ENCODE measurements at regions not wholly inside any gene's neighbourhood (a gene's known extent, or its start where the extent isn't known, plus 50 kb on each side); places are given as distances from the start of the nearest gene placed in this dataset.

- no peaks in the 10 kb centered on the region for H3K27me3 ChIP-seq
- intact Hi-C loops (cut with DNase I), result no loop called here
- H3K4me1 ChIP-seq (replicated peaks in 1 of 2), result no peaks in the 10 kb centered on the region
- H3K9me3 ChIP-seq (replicated peaks in 1 of 3), result no peaks in the 10 kb centered on the region
- H3K4me3 ChIP-seq, result no peak overlapping the region
- TF ChIP-seq, protein P1, sequence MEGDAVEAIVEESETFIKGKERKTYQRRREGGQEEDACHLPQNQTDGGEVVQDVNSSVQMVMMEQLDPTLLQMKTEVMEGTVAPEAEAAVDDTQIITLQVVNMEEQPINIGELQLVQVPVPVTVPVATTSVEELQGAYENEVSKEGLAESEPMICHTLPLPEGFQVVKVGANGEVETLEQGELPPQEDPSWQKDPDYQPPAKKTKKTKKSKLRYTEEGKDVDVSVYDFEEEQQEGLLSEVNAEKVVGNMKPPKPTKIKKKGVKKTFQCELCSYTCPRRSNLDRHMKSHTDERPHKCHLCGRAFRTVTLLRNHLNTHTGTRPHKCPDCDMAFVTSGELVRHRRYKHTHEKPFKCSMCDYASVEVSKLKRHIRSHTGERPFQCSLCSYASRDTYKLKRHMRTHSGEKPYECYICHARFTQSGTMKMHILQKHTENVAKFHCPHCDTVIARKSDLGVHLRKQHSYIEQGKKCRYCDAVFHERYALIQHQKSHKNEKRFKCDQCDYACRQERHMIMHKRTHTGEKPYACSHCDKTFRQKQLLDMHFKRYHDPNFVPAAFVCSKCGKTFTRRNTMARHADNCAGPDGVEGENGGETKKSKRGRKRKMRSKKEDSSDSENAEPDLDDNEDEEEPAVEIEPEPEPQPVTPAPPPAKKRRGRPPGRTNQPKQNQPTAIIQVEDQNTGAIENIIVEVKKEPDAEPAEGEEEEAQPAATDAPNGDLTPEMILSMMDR (IDR thresholded peaks at IDR 0.05), result no peak
- TF ChIP-seq POLR2A (IDR thresholded peaks at IDR 0.05), result no peak
- WGBS, 4 donors, result 85 to 93% (median 86%) methylated on average over 2 of the region's 2 CpGs
- H3K27ac ChIP-seq, result no peak overlapping the region
- no peak for DNase-seq
- no peaks in the 10 kb centered on the region for H3K36me3 ChIP-seq (replicated peaks in 1 of 2)
These were observed 474.7 kb downstream of the TLE4 start for GRCh38 chr9:80046481-80046880.

DNA sequence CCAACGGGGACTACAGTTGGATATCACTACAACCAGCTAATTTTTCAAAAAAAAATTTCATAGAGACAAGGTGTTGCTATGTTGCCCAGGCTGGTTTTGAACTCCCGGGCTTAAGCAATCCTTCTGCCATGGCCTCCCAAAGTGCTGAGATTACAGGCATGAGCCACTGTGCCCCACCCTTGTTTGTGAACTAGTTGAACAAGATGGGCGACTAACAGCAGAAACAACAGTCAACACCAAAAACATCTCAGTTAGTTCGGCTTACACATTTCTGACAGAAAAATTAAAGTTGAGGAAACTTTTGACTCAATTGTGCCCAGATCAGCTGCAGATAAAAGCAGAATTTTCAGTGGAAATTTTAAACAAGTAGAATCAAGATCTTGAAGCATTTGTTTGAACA, 470.1 kb downstream of the TLE4 start:
- no peaks in the 10 kb centered on the region for H3K4me1 ChIP-seq (replicated peaks in 1 of 2)
- H3K4me3 ChIP-seq, result no peak overlapping the region
- 90 to 94% (median 92%) methylated on average over 4 of the region's 4 CpGs for WGBS, 4 donors
- H3K36me3 ChIP-seq (replicated peaks in 1 of 2), result no peaks in the 10 kb centered on the region
- no peak for TF ChIP-seq POLR2A (IDR thresholded peaks at IDR 0.05)
- TF ChIP-seq, protein P1 (IDR thresholded peaks at IDR 0.05), result no peak
- H3K27ac ChIP-seq, result no peak overlapping the region
- DNase-seq, result no peak
- H3K27me3 ChIP-seq, result no peaks in the 10 kb centered on the region
- intact Hi-C loops (cut with DNase I), result no loop called here
- H3K9me3 ChIP-seq (replicated peaks in 1 of 3), result no peaks in the 10 kb centered on the region

DNA sequence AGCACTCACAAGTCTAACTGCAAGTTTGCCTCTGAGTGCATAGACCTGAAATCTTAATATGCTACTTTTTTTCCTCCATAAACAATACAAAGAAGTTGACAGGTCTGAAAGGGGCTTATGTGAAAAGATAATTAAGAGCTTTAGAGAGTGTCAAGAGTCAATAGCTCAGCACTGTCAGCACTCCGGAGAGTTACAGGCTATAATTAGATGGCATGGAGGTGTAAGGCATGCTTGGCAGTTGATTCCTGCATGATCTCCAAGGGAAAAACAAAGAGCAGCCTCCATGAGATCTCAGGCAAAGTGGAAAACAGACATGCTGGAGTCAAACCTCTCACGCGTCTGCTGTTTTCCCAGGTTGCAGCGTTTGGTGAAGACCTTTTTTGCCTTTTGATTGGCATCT, 468.7 kb downstream of the TLE4 start:
- no peaks in the 10 kb centered on the region for H3K9me3 ChIP-seq (replicated peaks in 1 of 3)
- no peak overlapping the region for H3K4me3 ChIP-seq
- no peak overlapping the region for H3K27ac ChIP-seq
- no peaks in the 10 kb centered on the region for H3K27me3 ChIP-seq
- WGBS, 4 donors, result 79 to 88% (median 84%) methylated on average over 4 of the region's 4 CpGs
- H3K4me1 ChIP-seq (replicated peaks in 1 of 2), result no peaks in the 10 kb centered on the region
- intact Hi-C loops (cut with DNase I), result no loop called here
- TF ChIP-seq, protein P1 (IDR thresholded peaks at IDR 0.05), result no peak
- no peak for TF ChIP-seq POLR2A (IDR thresholded peaks at IDR 0.05)
- DNase-seq, result no peak
- H3K36me3 ChIP-seq (replicated peaks in 1 of 2), result no peaks in the 10 kb centered on the region

- TF ChIP-seq, protein P1 (IDR thresholded peaks at IDR 0.05), result no peak
- TF ChIP-seq POLR2A (IDR thresholded peaks at IDR 0.05), result no peak
- H3K4me3 ChIP-seq, result no peak overlapping the region
- WGBS, 4 donors, result 77 to 83% (median 82%) methylated on average over 2 of the region's 2 CpGs
- intact Hi-C loops (cut with DNase I), result no loop called here
- no peak overlapping the region for H3K27ac ChIP-seq
- no peaks in the 10 kb centered on the region for H3K27me3 ChIP-seq
- no peaks in the 10 kb centered on the region for H3K9me3 ChIP-seq (replicated peaks in 1 of 3)
- DNase-seq, result no peak
- H3K36me3 ChIP-seq (replicated peaks in 1 of 2), result no peaks in the 10 kb centered on the region
- no peaks in the 10 kb centered on the region for H3K4me1 ChIP-seq (replicated peaks in 1 of 2)
These were observed 459.0 kb downstream of the TLE4 start for GRCh38 chr9:80030801-80031200.

Data from adrenal gland (tissue), 9 donors.